KMS-11 (cell line): ENCODE measurements at regions not wholly inside any gene's neighbourhood (a gene's known extent, or its start where the extent isn't known, plus 50 kb on each side); places are given as distances from the start of the nearest gene placed in this dataset.

Experiments used
- H2AFZ ChIP-seq: fragments of 200-600 bp; sonication (generic); 2 replicates; pipeline ENCODE4 v1.6.1; 2016; ENCODE audit warnings: antibody characterized with exemption, mixed run types, low read depth
- H3K27ac ChIP-seq: fragments of 200-600 bp; sonication (generic); 2 replicates; pipeline ENCODE4 v1.6.1; 2016; ENCODE audit warnings: mild to moderate bottlenecking, mixed run types
- H3K27me3 ChIP-seq: fragments of 200-600 bp; sonication (generic); 2 replicates; pipeline ENCODE4 v1.6.1; 2017; ENCODE audit warnings: mild to moderate bottlenecking, low read depth, mixed run types, moderate library complexity; ENCODE audit not compliant: insufficient read depth
- H3K36me3 ChIP-seq: fragments of 200-600 bp; sonication (generic); 2 replicates; pipeline ENCODE4 v1.6.1; 2017; ENCODE audit warnings: mild to moderate bottlenecking, mixed run types; ENCODE audit not compliant: insufficient read depth
- H3K4me1 ChIP-seq: fragments of 200-600 bp; sonication (generic); 2 replicates; pipeline ENCODE4 v1.6.1; 2016; ENCODE audit warnings: mild to moderate bottlenecking, low read depth, mixed run types; ENCODE audit not compliant: poor library complexity, severe bottlenecking
- H3K4me2 ChIP-seq: fragments of 200-600 bp; sonication (generic); 2 replicates; pipeline ENCODE4 v1.7.0; 2016; ENCODE audit warnings: mild to moderate bottlenecking, mixed run types
- H3K4me3 ChIP-seq: fragments of 200-600 bp; sonication (generic); IDR thresholded peaks from 2 replicates; pipeline ENCODE4 v1.6.1; 2017; ENCODE audit warnings: low read depth, low read length, mixed read lengths; ENCODE audit not compliant: insufficient read depth
- H3K79me2 ChIP-seq: fragments of 200-600 bp; sonication (generic); 2 replicates; pipeline ENCODE4 v1.6.1; 2016; ENCODE audit warnings: low read depth, mixed run types; ENCODE audit not compliant: insufficient read depth
- H3K9ac ChIP-seq: fragments of 200-600 bp; sonication (generic); 2 replicates; pipeline ENCODE4 v1.6.1; 2016; ENCODE audit warnings: mild to moderate bottlenecking, mixed run types
- H4K20me1 ChIP-seq: fragments of 200-600 bp; sonication (generic); 2 replicates; pipeline ENCODE4 v1.6.1; 2016; ENCODE audit warnings: mild to moderate bottlenecking, mixed run types; ENCODE audit not compliant: insufficient read depth
- TF ChIP-seq, protein P1 (sequence below): fragments of 200-600 bp; sonication (generic); conservative IDR thresholded peaks from 2 replicates; pipeline ENCODE4 v1.6.1; 2017; ENCODE audit warnings: low read depth, mild to moderate bottlenecking, antibody characterized with exemption, low read length, moderate library complexity, mixed read lengths

DNA sequence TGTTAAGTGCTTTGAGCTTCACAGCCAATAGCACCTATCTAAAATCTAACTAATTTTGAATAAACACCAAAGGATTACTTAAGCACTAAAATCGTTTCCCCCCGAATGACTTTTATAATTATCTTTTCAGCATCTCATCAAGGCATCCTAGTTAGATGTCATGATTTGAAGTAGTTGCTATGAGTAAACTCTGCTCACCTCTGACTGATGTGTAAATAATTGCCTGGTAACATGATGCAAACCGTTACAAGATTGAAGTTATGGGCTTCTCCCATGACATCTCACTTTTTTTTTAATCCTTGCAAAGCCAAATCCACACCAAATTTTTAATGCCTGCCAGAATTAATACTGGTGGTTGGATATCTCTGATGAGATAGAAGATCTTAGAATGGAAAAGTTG, 377.1 kb downstream of the PRDM5 start:
- Histone ChIP-seq H4K20me1 (no peaks in the 10 kb centered on the region), H3K4me2 (no peak overlapping the region), H3K9ac (no peak overlapping the region), H3K4me1 (peaks cover 11% of the 10 kb centered on the region), H2AFZ (no peak overlapping the region), H3K27me3 (no peaks in the 10 kb centered on the region), H3K36me3 (no peaks in the 10 kb centered on the region), H3K4me3 (no peak overlapping the region), H3K27ac (no peak overlapping the region), H3K79me2 (no peaks in the 10 kb centered on the region)
- TF ChIP-seq, protein P1, sequence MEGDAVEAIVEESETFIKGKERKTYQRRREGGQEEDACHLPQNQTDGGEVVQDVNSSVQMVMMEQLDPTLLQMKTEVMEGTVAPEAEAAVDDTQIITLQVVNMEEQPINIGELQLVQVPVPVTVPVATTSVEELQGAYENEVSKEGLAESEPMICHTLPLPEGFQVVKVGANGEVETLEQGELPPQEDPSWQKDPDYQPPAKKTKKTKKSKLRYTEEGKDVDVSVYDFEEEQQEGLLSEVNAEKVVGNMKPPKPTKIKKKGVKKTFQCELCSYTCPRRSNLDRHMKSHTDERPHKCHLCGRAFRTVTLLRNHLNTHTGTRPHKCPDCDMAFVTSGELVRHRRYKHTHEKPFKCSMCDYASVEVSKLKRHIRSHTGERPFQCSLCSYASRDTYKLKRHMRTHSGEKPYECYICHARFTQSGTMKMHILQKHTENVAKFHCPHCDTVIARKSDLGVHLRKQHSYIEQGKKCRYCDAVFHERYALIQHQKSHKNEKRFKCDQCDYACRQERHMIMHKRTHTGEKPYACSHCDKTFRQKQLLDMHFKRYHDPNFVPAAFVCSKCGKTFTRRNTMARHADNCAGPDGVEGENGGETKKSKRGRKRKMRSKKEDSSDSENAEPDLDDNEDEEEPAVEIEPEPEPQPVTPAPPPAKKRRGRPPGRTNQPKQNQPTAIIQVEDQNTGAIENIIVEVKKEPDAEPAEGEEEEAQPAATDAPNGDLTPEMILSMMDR, result no peak

DNA sequence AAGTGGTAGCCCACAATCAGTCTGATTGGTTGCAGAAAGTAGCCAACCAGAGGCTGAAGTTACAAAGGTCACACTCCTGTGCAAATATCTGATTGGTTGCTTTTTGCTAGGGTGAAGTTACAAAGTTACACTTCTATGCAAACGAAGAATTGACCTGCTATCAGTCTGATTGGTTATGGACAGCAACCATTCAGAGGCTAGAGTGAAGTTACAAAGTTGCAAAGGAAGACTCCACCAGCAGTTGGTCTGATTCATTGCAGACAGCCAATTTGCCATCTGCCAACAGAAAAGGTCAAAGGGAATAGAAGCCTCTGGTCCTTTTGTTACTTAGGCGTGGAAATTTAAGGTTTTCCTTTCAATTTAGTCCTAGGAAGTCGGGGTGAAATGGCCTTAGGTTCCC, 377.7 kb downstream of the PRDM5 start:
- TF ChIP-seq, protein P1, result no peak
- Histone ChIP-seq H3K27ac (no peak overlapping the region), H4K20me1 (no peaks in the 10 kb centered on the region), H3K27me3 (no peaks in the 10 kb centered on the region), H3K4me1 (peaks cover 11% of the 10 kb centered on the region), H3K4me2 (no peak overlapping the region), H3K36me3 (no peaks in the 10 kb centered on the region), H2AFZ (no peak overlapping the region), H3K9ac (no peak overlapping the region), H3K79me2 (no peaks in the 10 kb centered on the region), H3K4me3 (no peak overlapping the region)

DNA sequence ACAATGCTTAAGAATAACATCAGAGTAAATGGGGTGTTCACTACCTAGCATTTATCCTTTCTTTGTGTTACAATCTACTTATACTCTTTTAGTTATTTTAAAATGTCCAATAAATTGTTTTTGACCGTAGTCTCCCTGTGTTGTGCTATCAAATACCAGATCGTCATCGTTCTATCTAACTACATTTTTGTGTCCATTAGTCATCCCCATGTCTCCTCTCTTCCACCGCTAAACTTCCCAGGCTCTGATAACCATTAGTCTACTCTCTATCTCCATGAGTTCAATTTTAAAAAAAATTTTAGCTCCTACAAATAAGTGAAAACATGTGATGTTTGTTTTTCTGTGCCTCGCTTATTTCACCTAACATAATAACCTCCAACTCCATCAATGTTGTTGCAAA, 381.9 kb downstream of the PRDM5 start:
- TF ChIP-seq, protein P1, result no peak
- Histone ChIP-seq H3K4me2 (no peak overlapping the region), H3K9ac (no peak overlapping the region), H3K4me1 (no peaks in the 10 kb centered on the region), H3K4me3 (no peak overlapping the region), H3K36me3 (no peaks in the 10 kb centered on the region), H3K27me3 (no peaks in the 10 kb centered on the region), H2AFZ (no peak overlapping the region), H4K20me1 (no peaks in the 10 kb centered on the region), H3K27ac (no peak overlapping the region), H3K79me2 (no peaks in the 10 kb centered on the region)

DNA sequence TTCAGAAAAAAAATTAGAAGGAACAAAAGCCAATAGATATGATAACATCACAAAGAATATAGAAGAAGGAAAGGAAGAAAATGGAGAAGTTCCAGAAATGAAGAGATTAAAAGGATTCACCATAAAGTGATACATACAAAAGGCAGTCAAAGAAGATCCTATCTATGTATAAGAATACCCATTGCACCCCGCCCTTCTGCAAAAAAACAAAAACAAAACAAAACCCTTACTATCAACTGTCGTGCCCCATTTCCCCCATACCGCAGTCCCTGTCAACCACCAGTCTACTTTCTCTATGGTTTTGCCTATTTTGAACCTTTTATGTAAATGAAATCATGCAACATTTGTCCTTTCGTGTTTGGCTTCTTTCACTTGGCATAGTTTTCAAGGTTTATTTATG, 385.6 kb downstream of the PRDM5 start:
- TF ChIP-seq, protein P1, result no peak
- Histone ChIP-seq H3K4me3 (no peak overlapping the region), H4K20me1 (no peaks in the 10 kb centered on the region), H3K27me3 (no peaks in the 10 kb centered on the region), H3K4me2 (no peak overlapping the region), H3K27ac (no peak overlapping the region), H3K9ac (no peak overlapping the region), H3K79me2 (no peaks in the 10 kb centered on the region), H3K36me3 (no peaks in the 10 kb centered on the region), H3K4me1 (no peaks in the 10 kb centered on the region), H2AFZ (no peak overlapping the region)

DNA sequence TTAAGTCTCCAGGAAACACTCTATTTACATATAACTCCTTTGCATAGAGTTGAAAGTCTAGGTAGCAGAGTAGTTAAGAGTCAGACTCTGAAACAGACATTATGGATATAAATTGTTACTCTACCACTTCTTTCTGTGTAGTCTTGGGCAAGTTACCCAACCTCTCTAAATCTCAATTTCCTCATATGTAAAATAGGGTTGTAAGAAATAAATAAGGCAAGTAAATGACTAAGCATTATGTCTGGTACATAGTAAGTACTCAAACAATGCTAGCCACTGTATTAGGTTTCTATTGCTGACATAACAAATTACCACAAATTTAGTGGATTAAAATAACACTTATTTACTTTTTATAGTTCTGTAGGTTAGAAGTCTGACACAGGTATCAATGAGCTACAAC, 394.1 kb downstream of the PRDM5 start:
- Histone ChIP-seq H3K4me3 (no peak overlapping the region), H3K27ac (no peak overlapping the region), H2AFZ (no peak overlapping the region), H3K79me2 (no peaks in the 10 kb centered on the region), H3K4me2 (no peak overlapping the region), H3K9ac (no peak overlapping the region), H4K20me1 (no peaks in the 10 kb centered on the region), H3K27me3 (no peaks in the 10 kb centered on the region), H3K4me1 (no peaks in the 10 kb centered on the region), H3K36me3 (no peaks in the 10 kb centered on the region)
- TF ChIP-seq, protein P1, result no peak
